Kidney (tissue), 13 donors: ENCODE measurements at regions not wholly inside any gene's neighbourhood (a gene's known extent, or its start where the extent isn't known, plus 50 kb on each side); places are given as distances from the start of the nearest gene placed in this dataset.
"Not testable (repeated sequence)": the region's sequence is repeated elsewhere in the genome, so short reads cannot be mapped to it uniquely, and the experiment has no call there.

Experiments
- DNase-seq, 5 donors: peaks; one replicate each; pipeline ENCODE4 v3.0.0-alpha.2; 2013 to 2020
- FAIRE-seq: peaks from 2 replicates; lab custom pipeline; 2012; peaks lifted over from hg19 to GRCh38; lab: Jason Lieb, UNC
- H3K27ac ChIP-seq, 2 donors: one replicate each; pipeline ENCODE4 v1.7.0; 2013; ENCODE audit warnings: low read depth in 2 of 2, low read length in 2 of 2, inconsistent platforms in 1 of 2
- H3K27me3 ChIP-seq: one replicate; pipeline ENCODE4 v1.7.1; 2013; ENCODE audit warnings: low read length, inconsistent platforms; ENCODE audit not compliant: control insufficient read depth, insufficient read depth
- H3K36me3 ChIP-seq, 3 donors: one replicate each; pipeline versions ENCODE4 v1.7.0 to v1.7.1; 2013; ENCODE audit warnings: low read length in 3 of 3, control low read depth in 1 of 3, inconsistent platforms in 1 of 3; ENCODE audit not compliant: insufficient read depth in 3 of 3, control insufficient read depth in 2 of 3
- H3K4me1 ChIP-seq, 3 donors: one replicate each; pipeline versions ENCODE4 v1.7.0 to v1.7.1; 2013; ENCODE audit warnings: low read length in 3 of 3, inconsistent platforms in 1 of 3, low read depth in 1 of 3; ENCODE audit not compliant: control insufficient read depth in 2 of 3, insufficient read depth in 2 of 3
- H3K4me3 ChIP-seq, 3 donors: one replicate each; pipeline versions ENCODE4 v1.7.0 to v1.8.1; 2013; ENCODE audit warnings: low read length in 3 of 3, control low read depth in 1 of 3, inconsistent platforms in 1 of 3
- H3K9ac ChIP-seq, 3 donors: one replicate each; pipeline versions ENCODE4 v1.7.0 to v1.7.1; 2013; ENCODE audit warnings: low read length in 3 of 3, control low read depth in 1 of 3, inconsistent platforms in 1 of 3
- H3K9me3 ChIP-seq, 3 donors: one replicate each; pipeline versions ENCODE4 v1.7.0 to v1.7.1; 2013; ENCODE audit warnings: low read length in 3 of 3, control low read depth in 1 of 3, inconsistent platforms in 1 of 3; ENCODE audit not compliant: control insufficient read depth in 2 of 3, insufficient read depth in 1 of 3
- intact Hi-C: fragments of 100-400 bp; cut with DNase I; formaldehyde crosslinking; loops from one replicate; pipeline ENCODE4 v1.11.1; 2022
- TF ChIP-seq, protein P1 (sequence below): IDR thresholded peaks from 3 replicates; pipeline ENCODE4 v1.5.1; 2012; ENCODE audit warnings: mild to moderate bottlenecking, moderate library complexity, borderline replicate concordance; ENCODE audit not compliant: insufficient read depth; ENCODE audit errors: extremely low read depth
- donor health status: control.
- donor health status: control.
- donor health status: control.
- donor health status: control.
- donor health status: control.
- donor health status: DM: yes; HTN: yes; CAD: no.
- donor health status: Normal renal cell carcinoma (clear cell type).

GRCh38 chr4:132437117-132437516 lies 712.0 kb upstream of the PCDH10 start:
- no peak for FAIRE-seq
- no peak for DNase-seq
- H3K4me3 ChIP-seq, result no peak overlapping the region
- no peaks in the 10 kb centered on the region for H3K27me3 ChIP-seq
- TF ChIP-seq, protein P1, sequence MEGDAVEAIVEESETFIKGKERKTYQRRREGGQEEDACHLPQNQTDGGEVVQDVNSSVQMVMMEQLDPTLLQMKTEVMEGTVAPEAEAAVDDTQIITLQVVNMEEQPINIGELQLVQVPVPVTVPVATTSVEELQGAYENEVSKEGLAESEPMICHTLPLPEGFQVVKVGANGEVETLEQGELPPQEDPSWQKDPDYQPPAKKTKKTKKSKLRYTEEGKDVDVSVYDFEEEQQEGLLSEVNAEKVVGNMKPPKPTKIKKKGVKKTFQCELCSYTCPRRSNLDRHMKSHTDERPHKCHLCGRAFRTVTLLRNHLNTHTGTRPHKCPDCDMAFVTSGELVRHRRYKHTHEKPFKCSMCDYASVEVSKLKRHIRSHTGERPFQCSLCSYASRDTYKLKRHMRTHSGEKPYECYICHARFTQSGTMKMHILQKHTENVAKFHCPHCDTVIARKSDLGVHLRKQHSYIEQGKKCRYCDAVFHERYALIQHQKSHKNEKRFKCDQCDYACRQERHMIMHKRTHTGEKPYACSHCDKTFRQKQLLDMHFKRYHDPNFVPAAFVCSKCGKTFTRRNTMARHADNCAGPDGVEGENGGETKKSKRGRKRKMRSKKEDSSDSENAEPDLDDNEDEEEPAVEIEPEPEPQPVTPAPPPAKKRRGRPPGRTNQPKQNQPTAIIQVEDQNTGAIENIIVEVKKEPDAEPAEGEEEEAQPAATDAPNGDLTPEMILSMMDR, result no peak
- H3K9me3 ChIP-seq, result no peaks in the 10 kb centered on the region
- H3K36me3 ChIP-seq, result no peaks in the 10 kb centered on the region
- no peaks in the 10 kb centered on the region for H3K4me1 ChIP-seq
- no peak overlapping the region for H3K27ac ChIP-seq
- intact Hi-C loops, result no loop called here
- H3K9ac ChIP-seq, result no peak overlapping the region

- Histone ChIP-seq H3K9ac (no peak overlapping the region), H3K36me3 (no peaks in the 10 kb centered on the region), H3K27ac (no peak overlapping the region), H3K4me3 (no peak overlapping the region), H3K9me3 (peaks cover 0 to 3% (median 0%) of the 10 kb centered on the region in 3 donors), H3K27me3 (no peaks in the 10 kb centered on the region), H3K4me1 (no peaks in the 10 kb centered on the region)
- DNase-seq (no peak), FAIRE-seq (no peak)
- TF ChIP-seq, protein P1, result no peak
- intact Hi-C loops, result no loop called here
These were observed 703.7 kb upstream of the PCDH10 start for GRCh38 chr4:132445386-132445785.

- intact Hi-C loops, H3K9me3 ChIP-seq, H3K4me1 ChIP-seq, H3K9ac ChIP-seq, FAIRE-seq, H3K27me3 ChIP-seq, H3K36me3 ChIP-seq, H3K27ac ChIP-seq, H3K4me3 ChIP-seq: not testable (repeated sequence)
- DNase-seq, result peak in 1 of 5 donors; percentile 34
These were observed 691.1 kb upstream of the PCDH10 start for GRCh38 chr4:132457987-132458386.

- intact Hi-C loops, result no loop called here
- DNase-seq (no peak), FAIRE-seq (no peak)
- TF ChIP-seq, protein P1, result no peak
- Histone ChIP-seq H3K36me3 (no peaks in the 10 kb centered on the region), H3K4me3 (no peak overlapping the region), H3K4me1 (no peaks in the 10 kb centered on the region), H3K27me3 (no peaks in the 10 kb centered on the region), H3K9me3 (no peaks in the 10 kb centered on the region), H3K27ac (no peak overlapping the region), H3K9ac (no peak overlapping the region)
These were observed 669.6 kb upstream of the PCDH10 start for GRCh38 chr4:132479543-132479942.
